Liver (tissue), 8 donors: ENCODE measurements at regions not wholly inside any gene's neighbourhood (a gene's known extent, or its start where the extent isn't known, plus 50 kb on each side); places are given as distances from the start of the nearest gene placed in this dataset.

Source experiments
- DNase-seq: peaks from one replicate; pipeline ENCODE4 v3.0.0-alpha.2; 2017; ENCODE audit warnings: low spot score
- H3K27ac ChIP-seq, 2 donors: one replicate each; pipeline ENCODE4 v1.7.0; 2013; ENCODE audit warnings: inconsistent platforms in 2 of 2, low read length in 2 of 2, control low read depth in 1 of 2, low read depth in 1 of 2, mild to moderate bottlenecking in 1 of 2
- H3K27me3 ChIP-seq, 4 donors: one replicate each; pipeline versions ENCODE4 v1.6.1 to v1.7.0; 2013; ENCODE audit warnings: low read length in 3 of 4, inconsistent platforms in 1 of 4, mild to moderate bottlenecking in 1 of 4, moderate library complexity in 1 of 4; ENCODE audit not compliant: control insufficient read depth in 4 of 4, insufficient read depth in 4 of 4
- H3K36me3 ChIP-seq, 4 donors: one replicate each; pipeline versions ENCODE4 v1.6.1 to v1.7.0; 2013; ENCODE audit warnings: low read length in 3 of 4, mild to moderate bottlenecking in 3 of 4, low read depth in 1 of 4, moderate library complexity in 1 of 4; ENCODE audit not compliant: control insufficient read depth in 4 of 4, insufficient read depth in 3 of 4
- H3K4me1 ChIP-seq, 4 donors: one replicate each; pipeline versions ENCODE4 v1.6.1 to v1.7.0; 2013; ENCODE audit warnings: low read length in 3 of 4, mild to moderate bottlenecking in 3 of 4, moderate library complexity in 1 of 4; ENCODE audit not compliant: control insufficient read depth in 4 of 4, insufficient read depth in 4 of 4
- H3K4me3 ChIP-seq, 3 donors: one replicate each; pipeline versions ENCODE4 v1.6.1 to v1.7.0; 2013; ENCODE audit warnings: low read length in 3 of 3, control low read depth in 1 of 3, low read depth in 1 of 3, mild to moderate bottlenecking in 1 of 3
- H3K9ac ChIP-seq, 2 donors: one replicate each; pipeline ENCODE4 v1.7.0; 2013; ENCODE audit warnings: low read length in 2 of 2, mild to moderate bottlenecking in 2 of 2, moderate library complexity in 2 of 2, control low read depth in 1 of 2, low read depth in 1 of 2
- H3K9me3 ChIP-seq, 4 donors: one replicate each; pipeline versions ENCODE4 v1.6.1 to v1.7.0; 2013; ENCODE audit warnings: low read length in 3 of 4; ENCODE audit not compliant: control insufficient read depth in 4 of 4
- ATF3 ChIP-seq: IDR thresholded peaks from 2 replicates; pipeline ENCODE4 v1.6.1; 2016; ENCODE audit warnings: antibody characterized with exemption
- EGR1 ChIP-seq, 2 donors: IDR thresholded peaks; 2 replicates each; pipeline ENCODE4 v1.6.1; 2016 to 2018; ENCODE audit warnings: antibody characterized with exemption in 2 of 2, low read depth in 2 of 2
- FOXA2 ChIP-seq: IDR thresholded peaks from 2 replicates; pipeline ENCODE4 v1.6.1; 2016; ENCODE audit warnings: antibody characterized with exemption
- GABPA ChIP-seq, 2 donors: IDR thresholded peaks in 1 of 2; conservative IDR thresholded peaks in 1 of 2; 2 replicates each; pipeline ENCODE4 v1.6.1; 2016; ENCODE audit warnings: antibody characterized with exemption in 2 of 2, mild to moderate bottlenecking in 1 of 2, moderate library complexity in 1 of 2
- HNF4G ChIP-seq: IDR thresholded peaks from 2 replicates; pipeline ENCODE4 v1.6.1; 2016; ENCODE audit warnings: antibody characterized with exemption
- JUND ChIP-seq, 2 donors: IDR thresholded peaks; 2 replicates each; pipeline ENCODE4 v1.6.1; 2016; ENCODE audit warnings: antibody characterized with exemption in 2 of 2
- NR2F2 ChIP-seq: IDR thresholded peaks from 2 replicates; pipeline ENCODE4 v1.6.1; 2016; ENCODE audit warnings: antibody characterized with exemption
- RAD21 ChIP-seq, 2 donors: IDR thresholded peaks; 2 replicates each; pipeline ENCODE4 v1.6.1; 2016; ENCODE audit warnings: antibody characterized with exemption in 2 of 2, mild to moderate bottlenecking in 2 of 2
- RXRA ChIP-seq, 2 donors: IDR thresholded peaks; 2 replicates each; pipeline ENCODE4 v1.6.1; 2017 to 2018; ENCODE audit warnings: antibody characterized with exemption in 2 of 2, mild to moderate bottlenecking in 1 of 2
- SP1 ChIP-seq: IDR thresholded peaks from 2 replicates; pipeline ENCODE4 v1.6.1; 2018; ENCODE audit warnings: antibody characterized with exemption, mild to moderate bottlenecking
- TAF1 ChIP-seq: conservative IDR thresholded peaks from 2 replicates; pipeline ENCODE4 v1.6.1; 2016; ENCODE audit warnings: antibody characterized with exemption, mild to moderate bottlenecking
- YY1 ChIP-seq: IDR thresholded peaks from 2 replicates; pipeline ENCODE4 v1.6.1; 2016; ENCODE audit warnings: antibody characterized with exemption, mild to moderate bottlenecking
- WGBS: extraction: QIAGEN DNeasy Blood & Tissue Kit; methylation state at CpG from one replicate; pipeline ENCODE4 v1.1.7; 2013; 5-methylcytosine and 5-hydroxymethylcytosine counted together
- TF ChIP-seq, protein P1 (sequence below): IDR thresholded peaks from 2 replicates; pipeline ENCODE4 v1.6.1; 2016; ENCODE audit warnings: antibody characterized with exemption, mild to moderate bottlenecking
- TF ChIP-seq, protein P2 (sequence below): IDR thresholded peaks from 2 replicates; pipeline ENCODE4 v1.6.1; 2016; ENCODE audit warnings: antibody characterized with exemption
- TF ChIP-seq, protein P3 (sequence below): IDR thresholded peaks from 2 replicates; pipeline ENCODE4 v1.6.1; 2016; ENCODE audit warnings: antibody characterized with exemption
- TF ChIP-seq, protein P4 (sequence below): fragments of 150-350 bp; IDR thresholded peaks from 2 replicates; pipeline ENCODE4 v1.5.1; 2017; ENCODE audit warnings: improper control_type of control experiment, low read depth, low read length; ENCODE audit not compliant: missing input control
- donor health status: healthy.
- donor health status: healthy.
- donor health status: healthy.
- donor health status: healthy.
- donor health status: healthy.

DNA sequence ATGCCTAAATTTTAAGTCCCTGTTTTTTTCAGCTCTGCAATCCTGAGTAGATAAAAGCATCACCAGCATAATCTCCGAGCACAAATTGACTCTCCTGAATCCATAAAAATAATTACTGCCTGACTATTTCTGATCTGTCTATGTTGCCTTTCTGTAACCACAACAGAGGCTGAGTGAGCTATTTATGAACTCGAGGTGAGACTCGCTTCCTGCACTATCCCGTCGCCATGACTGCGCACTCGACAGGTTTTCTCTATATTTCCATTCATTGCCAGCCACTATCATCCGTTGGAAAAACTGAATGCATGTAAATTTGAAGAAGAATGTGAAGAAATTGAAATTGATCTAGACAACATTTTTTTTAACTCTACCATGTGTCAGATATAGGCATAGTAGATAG lies 897.2 kb downstream of the ADGRL2 start (continued):
- TF ChIP-seq, protein P1, sequence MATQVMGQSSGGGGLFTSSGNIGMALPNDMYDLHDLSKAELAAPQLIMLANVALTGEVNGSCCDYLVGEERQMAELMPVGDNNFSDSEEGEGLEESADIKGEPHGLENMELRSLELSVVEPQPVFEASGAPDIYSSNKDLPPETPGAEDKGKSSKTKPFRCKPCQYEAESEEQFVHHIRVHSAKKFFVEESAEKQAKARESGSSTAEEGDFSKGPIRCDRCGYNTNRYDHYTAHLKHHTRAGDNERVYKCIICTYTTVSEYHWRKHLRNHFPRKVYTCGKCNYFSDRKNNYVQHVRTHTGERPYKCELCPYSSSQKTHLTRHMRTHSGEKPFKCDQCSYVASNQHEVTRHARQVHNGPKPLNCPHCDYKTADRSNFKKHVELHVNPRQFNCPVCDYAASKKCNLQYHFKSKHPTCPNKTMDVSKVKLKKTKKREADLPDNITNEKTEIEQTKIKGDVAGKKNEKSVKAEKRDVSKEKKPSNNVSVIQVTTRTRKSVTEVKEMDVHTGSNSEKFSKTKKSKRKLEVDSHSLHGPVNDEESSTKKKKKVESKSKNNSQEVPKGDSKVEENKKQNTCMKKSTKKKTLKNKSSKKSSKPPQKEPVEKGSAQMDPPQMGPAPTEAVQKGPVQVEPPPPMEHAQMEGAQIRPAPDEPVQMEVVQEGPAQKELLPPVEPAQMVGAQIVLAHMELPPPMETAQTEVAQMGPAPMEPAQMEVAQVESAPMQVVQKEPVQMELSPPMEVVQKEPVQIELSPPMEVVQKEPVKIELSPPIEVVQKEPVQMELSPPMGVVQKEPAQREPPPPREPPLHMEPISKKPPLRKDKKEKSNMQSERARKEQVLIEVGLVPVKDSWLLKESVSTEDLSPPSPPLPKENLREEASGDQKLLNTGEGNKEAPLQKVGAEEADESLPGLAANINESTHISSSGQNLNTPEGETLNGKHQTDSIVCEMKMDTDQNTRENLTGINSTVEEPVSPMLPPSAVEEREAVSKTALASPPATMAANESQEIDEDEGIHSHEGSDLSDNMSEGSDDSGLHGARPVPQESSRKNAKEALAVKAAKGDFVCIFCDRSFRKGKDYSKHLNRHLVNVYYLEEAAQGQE, result no peak
- TF ChIP-seq EGR1 (IDR thresholded peaks at IDR 0.05; ENCODE audit: low read depth in 2 of 2) (no peak), ATF3 (no peak), JUND (IDR thresholded peaks at IDR 0.05) (no peak)

DNA sequence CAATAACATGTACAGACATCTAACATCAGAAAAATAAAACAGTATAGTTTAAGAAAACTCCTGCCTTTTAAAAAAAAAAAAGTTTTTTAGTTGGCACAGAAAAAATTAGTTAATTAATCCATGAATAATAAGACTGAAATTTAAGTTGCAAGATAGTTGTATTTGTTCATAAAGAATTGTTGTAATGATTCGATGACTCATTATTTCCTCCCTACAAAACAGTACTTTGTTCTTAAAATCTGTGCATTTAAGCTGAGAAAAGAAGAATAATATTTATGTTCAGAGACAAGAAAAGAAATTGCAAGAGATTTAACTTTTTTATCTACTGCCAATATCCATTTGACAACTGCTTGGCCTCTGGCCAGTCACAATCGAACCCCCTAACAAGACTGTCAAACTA lies 894.7 kb downstream of the ADGRL2 start:
- Histone ChIP-seq H3K27me3 (no peaks in the 10 kb centered on the region), H3K4me1 (no peaks in the 10 kb centered on the region), H3K9me3 (no peaks in the 10 kb centered on the region), H3K27ac (no peak overlapping the region), H3K4me3 (no peak overlapping the region), H3K9ac (no peak overlapping the region), H3K36me3 (peaks cover 0 to 2% (median 0%) of the 10 kb centered on the region in 4 donors)
- no peak for DNase-seq
- TF ChIP-seq JUND (IDR thresholded peaks at IDR 0.05) (no peak), YY1 (no peak), FOXA2 (no peak), HNF4G (no peak)
- TF ChIP-seq, protein P2, sequence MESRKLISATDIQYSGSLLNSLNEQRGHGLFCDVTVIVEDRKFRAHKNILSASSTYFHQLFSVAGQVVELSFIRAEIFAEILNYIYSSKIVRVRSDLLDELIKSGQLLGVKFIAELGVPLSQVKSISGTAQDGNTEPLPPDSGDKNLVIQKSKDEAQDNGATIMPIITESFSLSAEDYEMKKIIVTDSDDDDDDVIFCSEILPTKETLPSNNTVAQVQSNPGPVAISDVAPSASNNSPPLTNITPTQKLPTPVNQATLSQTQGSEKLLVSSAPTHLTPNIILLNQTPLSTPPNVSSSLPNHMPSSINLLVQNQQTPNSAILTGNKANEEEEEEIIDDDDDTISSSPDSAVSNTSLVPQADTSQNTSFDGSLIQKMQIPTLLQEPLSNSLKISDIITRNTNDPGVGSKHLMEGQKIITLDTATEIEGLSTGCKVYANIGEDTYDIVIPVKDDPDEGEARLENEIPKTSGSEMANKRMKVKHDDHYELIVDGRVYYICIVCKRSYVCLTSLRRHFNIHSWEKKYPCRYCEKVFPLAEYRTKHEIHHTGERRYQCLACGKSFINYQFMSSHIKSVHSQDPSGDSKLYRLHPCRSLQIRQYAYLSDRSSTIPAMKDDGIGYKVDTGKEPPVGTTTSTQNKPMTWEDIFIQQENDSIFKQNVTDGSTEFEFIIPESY, result no peak
- TF ChIP-seq, protein P3, sequence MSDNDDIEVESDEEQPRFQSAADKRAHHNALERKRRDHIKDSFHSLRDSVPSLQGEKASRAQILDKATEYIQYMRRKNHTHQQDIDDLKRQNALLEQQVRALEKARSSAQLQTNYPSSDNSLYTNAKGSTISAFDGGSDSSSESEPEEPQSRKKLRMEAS, result no peak
- WGBS, result 87% methylated on average over 2 of the region's 2 CpGs

- no peak overlapping the region for H3K4me3 ChIP-seq
- no peaks in the 10 kb centered on the region for H3K4me1 ChIP-seq
- no peaks in the 10 kb centered on the region for H3K27me3 ChIP-seq
- no peak overlapping the region for H3K27ac ChIP-seq
- no peak overlapping the region for H3K9ac ChIP-seq
- H3K36me3 ChIP-seq, result peaks cover 0 to 2% (median 0%) of the 10 kb centered on the region in 4 donors
- 86% methylated on average over 1 of the region's 1 CpG for WGBS
- TF ChIP-seq, protein P4, sequence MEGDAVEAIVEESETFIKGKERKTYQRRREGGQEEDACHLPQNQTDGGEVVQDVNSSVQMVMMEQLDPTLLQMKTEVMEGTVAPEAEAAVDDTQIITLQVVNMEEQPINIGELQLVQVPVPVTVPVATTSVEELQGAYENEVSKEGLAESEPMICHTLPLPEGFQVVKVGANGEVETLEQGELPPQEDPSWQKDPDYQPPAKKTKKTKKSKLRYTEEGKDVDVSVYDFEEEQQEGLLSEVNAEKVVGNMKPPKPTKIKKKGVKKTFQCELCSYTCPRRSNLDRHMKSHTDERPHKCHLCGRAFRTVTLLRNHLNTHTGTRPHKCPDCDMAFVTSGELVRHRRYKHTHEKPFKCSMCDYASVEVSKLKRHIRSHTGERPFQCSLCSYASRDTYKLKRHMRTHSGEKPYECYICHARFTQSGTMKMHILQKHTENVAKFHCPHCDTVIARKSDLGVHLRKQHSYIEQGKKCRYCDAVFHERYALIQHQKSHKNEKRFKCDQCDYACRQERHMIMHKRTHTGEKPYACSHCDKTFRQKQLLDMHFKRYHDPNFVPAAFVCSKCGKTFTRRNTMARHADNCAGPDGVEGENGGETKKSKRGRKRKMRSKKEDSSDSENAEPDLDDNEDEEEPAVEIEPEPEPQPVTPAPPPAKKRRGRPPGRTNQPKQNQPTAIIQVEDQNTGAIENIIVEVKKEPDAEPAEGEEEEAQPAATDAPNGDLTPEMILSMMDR, result no peak
- TF ChIP-seq, protein P1, result no peak
- TF ChIP-seq RAD21 (IDR thresholded peaks at IDR 0.05) (no peak), NR2F2 (no peak), FOXA2 (no peak), RXRA (IDR thresholded peaks at IDR 0.05) (no peak), HNF4G (no peak), JUND (IDR thresholded peaks at IDR 0.05) (no peak), GABPA (IDR thresholded peaks at IDR 0.05 in 1 of 2, conservative IDR thresholded peaks at IDR 0.05 in 1 of 2) (no peak), YY1 (no peak), SP1 (no peak), TAF1 (no peak)
- TF ChIP-seq, protein P3, result no peak
- peaks cover 1 to 10% (median 4%) of the 10 kb centered on the region in 4 donors for H3K9me3 ChIP-seq
- no peak for DNase-seq
Measured at GRCh38 chr1:82690411-82690810, 889.7 kb downstream of the ADGRL2 start.
